Left renal pelvis (tissue), 4 donors: ENCODE measurements at regions not wholly inside any gene's neighbourhood (a gene's known extent, or its start where the extent isn't known, plus 50 kb on each side); places are given as distances from the start of the nearest gene placed in this dataset.
"Not testable (repeated sequence)": the region's sequence is repeated elsewhere in the genome, so short reads cannot be mapped to it uniquely, and the experiment has no call there.

ENCODE experiments used
- DNase-seq, 4 donors: peaks; one replicate each; pipeline ENCODE4 v3.0.0-alpha.2; 2013; ENCODE audit warnings: low read depth in 4 of 4, low spot score in 3 of 4

- not testable (repeated sequence) for DNase-seq
Measured at GRCh38 chr6:98088537-98088936, 745.8 kb upstream of the POU3F2 start.

DNA sequence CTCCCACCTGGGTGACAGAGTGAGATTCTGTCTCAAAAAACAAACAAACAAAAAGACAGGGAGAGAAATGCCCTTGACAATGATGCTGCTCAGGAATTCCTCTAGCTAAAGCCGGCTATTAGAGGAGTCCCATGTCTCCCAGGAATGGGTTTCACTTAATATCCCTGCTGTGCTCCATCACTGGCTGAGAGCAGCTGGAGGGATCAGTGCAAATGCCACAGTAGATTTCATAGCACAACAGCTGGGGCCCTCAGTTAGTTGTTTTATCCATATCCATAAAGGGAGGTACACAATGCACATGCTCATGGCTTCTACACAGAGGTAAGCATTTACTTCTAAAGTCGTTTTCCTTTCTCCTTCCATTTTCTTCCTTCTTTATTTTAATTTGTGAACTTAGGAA, 742.0 kb upstream of the POU3F2 start:
- no peak for DNase-seq

- no peak for DNase-seq
Measured at GRCh38 chr6:98094696-98095095, 739.7 kb upstream of the POU3F2 start.

DNA sequence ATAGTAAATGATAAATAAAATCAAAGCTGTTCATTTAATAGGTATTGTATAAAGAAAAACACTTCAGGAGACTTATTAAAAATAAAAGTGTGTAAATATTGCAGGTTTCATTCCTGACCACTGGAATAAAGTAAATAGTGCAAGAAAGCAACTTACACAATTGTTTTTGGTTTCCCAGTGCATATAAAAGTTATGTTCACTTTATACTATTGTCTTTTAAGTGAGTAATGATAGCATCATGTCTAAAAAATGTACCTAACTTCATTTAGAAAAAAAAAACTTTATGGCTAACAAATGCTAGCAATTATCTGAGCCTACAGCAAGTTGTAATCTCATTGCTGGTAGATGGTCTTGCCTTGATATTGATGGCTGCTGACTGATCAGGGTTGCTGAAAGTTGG, 726.6 kb upstream of the POU3F2 start:
- no peak for DNase-seq

DNA sequence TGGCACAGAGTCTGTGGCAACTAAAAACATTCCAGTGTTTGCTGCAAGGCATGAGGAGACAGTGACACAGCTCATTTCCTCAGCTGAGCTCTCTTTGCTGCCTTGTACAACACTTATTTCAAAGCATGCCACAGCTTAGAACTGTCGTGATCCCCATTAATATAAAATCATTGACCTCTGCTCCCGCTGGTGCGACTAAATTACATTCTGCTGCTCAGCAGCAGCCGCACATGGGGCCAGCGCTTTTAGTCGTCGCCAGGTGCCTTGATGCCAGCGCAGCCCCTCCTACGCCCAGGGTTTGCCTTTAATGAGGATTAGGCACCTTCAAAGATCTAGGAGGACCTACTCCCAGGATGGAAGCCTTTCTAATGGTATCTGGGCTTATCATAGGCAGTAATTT, 717.9 kb upstream of the POU3F2 start:
- DNase-seq, result no peak

DNA sequence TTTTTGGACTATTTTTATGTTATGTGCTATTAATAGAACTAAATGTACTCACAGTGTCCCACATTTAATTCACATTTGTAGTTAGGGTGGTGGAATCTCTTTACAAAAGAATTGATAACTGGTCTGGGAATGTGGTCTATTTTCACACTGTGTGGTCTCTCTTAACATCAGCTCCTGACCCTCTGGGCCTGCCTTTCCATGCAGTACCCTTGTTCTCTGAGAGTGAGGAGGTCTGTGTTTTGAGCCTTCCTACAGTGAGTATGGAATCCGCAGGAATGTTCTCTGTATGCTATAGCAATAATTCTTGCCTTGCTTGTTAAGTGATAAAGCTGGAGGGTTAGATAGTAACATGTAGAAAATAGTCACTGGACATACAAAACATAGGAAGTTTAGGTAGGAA, 717.3 kb upstream of the POU3F2 start:
- DNase-seq, result no peak

DNA sequence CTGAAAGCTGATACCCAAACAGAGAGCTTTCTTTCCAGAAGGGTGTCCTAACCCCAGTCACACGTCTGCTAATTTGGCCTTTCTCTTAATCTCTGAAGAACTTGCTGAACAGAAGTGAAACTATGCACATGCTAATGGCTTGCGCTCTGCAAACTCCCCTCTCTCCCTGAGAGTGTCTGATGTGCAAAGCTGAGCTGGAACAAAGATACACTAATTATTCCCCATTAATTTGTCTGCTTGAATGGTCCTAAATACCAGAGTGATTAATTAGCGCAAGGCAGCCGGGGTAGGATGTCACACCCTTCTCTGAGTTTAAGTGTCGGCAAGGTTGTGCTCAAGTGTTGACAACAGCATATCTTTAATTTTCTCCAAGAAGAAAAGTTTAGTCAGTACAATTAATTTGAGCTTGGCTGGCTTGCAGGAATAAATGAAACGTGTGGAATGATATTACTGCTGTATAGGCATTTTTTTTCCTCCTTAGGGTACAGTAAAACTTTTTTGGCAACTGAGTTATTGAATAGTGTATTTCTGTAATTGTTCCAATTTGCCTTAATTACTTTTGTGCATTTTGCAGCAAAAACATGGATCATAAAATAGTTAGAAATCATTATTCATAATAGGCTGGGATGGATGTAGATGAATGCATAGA, 715.9 kb upstream of the POU3F2 start:
- no peak for DNase-seq

- no peak for DNase-seq
Measured at GRCh38 chr6:98124171-98124570, 710.2 kb upstream of the POU3F2 start.

- DNase-seq, result no peak
Measured at GRCh38 chr6:98131290-98131990, 702.9 kb upstream of the POU3F2 start.

- no peak for DNase-seq
Measured at GRCh38 chr6:98136333-98136732, 698.0 kb upstream of the POU3F2 start.

- no peak for DNase-seq
Measured at GRCh38 chr6:98137391-98137790, 697.0 kb upstream of the POU3F2 start.

- DNase-seq, result no peak
Measured at GRCh38 chr6:98142839-98143238, 691.5 kb upstream of the POU3F2 start.

GRCh38 chr6:98146656-98147055, 687.7 kb upstream of the POU3F2 start:
- no peak for DNase-seq

GRCh38 chr6:98156580-98156979, 677.8 kb upstream of the POU3F2 start:
- no peak for DNase-seq

DNA sequence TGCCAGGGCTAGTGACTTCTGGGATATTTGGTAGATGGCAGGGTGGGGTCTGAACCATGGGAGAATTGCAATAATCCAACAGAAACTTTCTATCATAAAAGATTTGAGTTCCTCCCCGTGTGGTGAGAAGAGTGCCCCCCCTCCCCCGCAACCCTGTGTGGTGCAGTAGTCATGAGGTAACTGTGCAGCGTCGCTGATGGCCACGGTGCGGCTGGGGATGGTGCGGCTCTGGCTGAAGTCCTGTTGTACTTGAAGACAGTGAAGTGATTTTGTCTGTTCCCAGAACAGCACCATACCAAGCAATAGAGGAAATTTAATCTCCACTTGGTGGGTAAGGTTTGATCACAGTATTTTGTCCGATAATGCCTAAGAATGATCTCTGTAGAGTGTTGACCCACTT, 654.8 kb upstream of the POU3F2 start:
- DNase-seq, result no peak

GRCh38 chr6:98200084-98200483, 634.3 kb upstream of the POU3F2 start:
- no peak for DNase-seq

DNA sequence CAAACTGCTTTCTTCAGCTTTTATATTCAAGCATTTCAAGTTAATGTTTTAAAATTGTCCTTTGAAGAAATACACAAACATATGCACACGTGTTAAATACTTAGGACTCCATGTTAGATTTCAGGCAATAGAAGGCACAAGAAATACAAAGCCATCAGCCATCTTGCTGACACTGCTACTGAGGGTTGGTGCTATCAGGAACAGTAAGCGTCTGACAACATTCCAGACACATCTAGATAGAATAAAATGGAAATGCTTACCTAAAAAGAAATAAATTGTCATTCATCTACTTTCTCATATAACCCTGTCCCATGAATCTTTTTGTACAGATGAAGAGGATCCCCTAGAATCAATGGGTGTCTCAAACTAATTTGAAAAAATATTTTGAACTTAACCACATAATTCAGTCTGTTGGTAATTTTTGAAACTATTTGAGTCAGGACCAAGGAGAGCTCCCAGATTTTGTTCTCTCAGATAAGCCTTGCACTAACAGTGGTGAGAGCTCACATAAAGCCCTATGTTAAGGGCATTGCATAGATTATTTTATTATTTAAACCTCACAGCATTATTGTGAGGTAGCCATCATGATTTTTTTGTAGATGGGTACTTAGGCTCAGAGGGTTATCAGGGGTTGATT, 631.1 kb upstream of the POU3F2 start:
- peak in 3 of 4 donors; percentile 2 to 19 (median 10) for DNase-seq

DNA sequence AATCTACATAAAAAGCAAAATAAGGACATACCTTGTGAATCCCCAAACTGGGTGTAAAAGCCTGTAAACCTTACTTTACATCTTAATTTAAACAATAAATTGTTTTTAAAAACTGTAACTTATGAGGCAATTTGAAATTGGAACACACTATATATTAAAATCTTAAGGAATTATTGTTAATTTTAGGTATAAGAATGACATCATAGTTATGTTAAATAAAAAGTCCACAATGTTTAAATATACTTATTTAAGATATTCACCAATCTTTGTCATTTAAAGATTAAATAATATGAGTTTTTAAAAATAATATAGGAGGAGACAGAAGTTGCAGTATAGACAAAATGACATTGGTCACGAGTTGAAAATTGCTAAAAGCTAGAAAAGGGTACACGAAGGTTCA, 621.9 kb upstream of the POU3F2 start:
- DNase-seq, result no peak

DNA sequence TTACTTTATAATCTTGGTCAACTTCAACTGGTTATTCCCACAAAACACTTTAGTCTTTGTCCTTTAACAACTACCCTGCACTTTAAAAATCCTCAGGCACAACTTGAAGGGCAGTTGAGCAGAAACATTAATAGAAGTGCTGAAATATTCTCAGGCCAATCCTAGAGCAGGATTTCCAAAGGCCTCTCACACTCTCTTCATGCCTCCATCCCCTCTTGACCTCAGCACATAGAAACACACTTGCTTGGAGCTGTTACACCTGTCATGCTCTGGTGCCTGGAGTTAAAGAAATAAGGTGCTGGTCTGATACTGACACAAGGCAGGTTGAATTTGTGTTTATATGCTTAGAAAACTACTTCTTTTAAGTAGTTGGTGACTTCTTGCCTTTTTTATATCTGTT, 618.8 kb upstream of the POU3F2 start:
- no peak for DNase-seq

- no peak for DNase-seq
Measured at GRCh38 chr6:98230250-98230649, 604.1 kb upstream of the POU3F2 start.

- DNase-seq, result no peak
Measured at GRCh38 chr6:98239057-98239456, 595.3 kb upstream of the POU3F2 start.

DNA sequence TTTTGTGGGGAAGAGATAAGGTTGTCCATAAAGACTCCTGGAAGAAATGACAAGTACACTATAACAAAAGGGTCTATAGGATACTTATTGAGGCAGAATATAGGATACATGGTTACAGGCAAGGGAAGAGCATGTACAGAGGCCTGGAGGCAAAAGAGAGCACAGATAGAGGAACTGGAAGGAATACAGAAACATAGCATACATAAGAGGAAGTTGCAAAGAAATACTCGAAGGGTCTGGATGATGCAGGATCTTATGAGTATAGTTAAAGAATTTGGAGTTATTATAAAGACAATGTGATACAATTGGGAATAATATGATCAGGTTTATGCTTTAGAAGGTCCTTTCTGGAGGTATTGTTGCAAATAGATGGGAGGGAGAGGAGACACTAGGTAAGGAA, 592.7 kb upstream of the POU3F2 start:
- no peak for DNase-seq
